ENCODE measurements at regions not wholly inside any gene's neighbourhood (a gene's known extent, or its start where the extent isn't known, plus 50 kb on each side); places are given as distances from the start of the nearest gene placed in this dataset.

- no peaks in the 10 kb centered on the region for H3K27me3 ChIP-seq (ENCODE audit: insufficient read depth, low read length)
- no peak overlapping the region for H3K14ac ChIP-seq (ENCODE audit: insufficient read depth, low read length)
- no peaks in the 10 kb centered on the region for H3K79me2 ChIP-seq (ENCODE audit: insufficient read depth, low read length)
- Mint-ChIP-seq H3K36me3 (ENCODE audit: insufficient read depth in 1 of 3, low read depth in 3 of 3) (no peaks in the 10 kb centered on the region), H3K9me3 (no peaks in the 10 kb centered on the region; a peak in 1 of 5 replicates), H3K27ac (no peak overlapping the region), H3K4me3 (no peak overlapping the region), H3K27me3 (ENCODE audit: low read depth) (no peaks in the 10 kb centered on the region; the same call in 1 of the 2 replicates), H3K4me1 (no peaks in the 10 kb centered on the region)
- no peak overlapping the region for H3K23ac ChIP-seq (ENCODE audit: insufficient read length, low read depth, low read length)
- no peak overlapping the region for H4K8ac ChIP-seq (replicated peaks; ENCODE audit: insufficient read length, low read depth, low read length)
- no peak overlapping the region for H3K4ac ChIP-seq (ENCODE audit: low read depth, low read length)
- no peak overlapping the region for H2BK15ac ChIP-seq (ENCODE audit: low read depth, low read length)
- H3K4me1 ChIP-seq (ENCODE audit: insufficient read depth, low read length): no peaks in the 10 kb centered on the region
- TF ChIP-seq CTCF (conservative IDR thresholded peaks at IDR 0.05): no peak
- no peak overlapping the region for H3K4me2 ChIP-seq (ENCODE audit: insufficient read depth, insufficient read length, low read length)
- H2AFZ ChIP-seq (ENCODE audit: low read length): no peak overlapping the region
- no peak overlapping the region for H3T11ph ChIP-seq (ENCODE audit: low read length)
- no peak overlapping the region for H2BK120ac ChIP-seq (ENCODE audit: low read depth, low read length, poor library complexity, severe bottlenecking)
- no peaks in the 10 kb centered on the region for H4K20me1 ChIP-seq (ENCODE audit: control insufficient read depth, insufficient read depth, insufficient read length)
- H4K5ac ChIP-seq (ENCODE audit: insufficient read length, low read depth, low read length): no peak overlapping the region
- H3K23me2 ChIP-seq (ENCODE audit: insufficient read length, low read depth, low read length, poor library complexity, severe bottlenecking): no peaks in the 10 kb centered on the region
- no peaks in the 10 kb centered on the region for H3K9me3 ChIP-seq (ENCODE audit: control insufficient read depth, low read depth, low read length)
- H3K79me1 ChIP-seq (ENCODE audit: insufficient read depth, low read depth, low read length, poor library complexity, severe bottlenecking): no peaks in the 10 kb centered on the region
- no peak overlapping the region for H3K18ac ChIP-seq (ENCODE audit: insufficient read length, low read depth, low read length)
- H3K9ac ChIP-seq (ENCODE audit: extremely low read depth, insufficient read length, low read length): no peak overlapping the region
- no peak for DNase-seq
- WGBS (ENCODE audit: extremely low coverage, insufficient read length, low lambda C conversion rate): no CpG with 5 or more reads among the region's 1 CpG
- no peak overlapping the region for H4K91ac ChIP-seq (ENCODE audit: insufficient read length, low read depth, low read length)
- H2BK12ac ChIP-seq (ENCODE audit: insufficient read length, low read depth, low read length): no peak overlapping the region
- no peak overlapping the region for H3K27ac ChIP-seq (ENCODE audit: insufficient read length, low read depth, low read length)
- no peak overlapping the region for H2AK5ac ChIP-seq (ENCODE audit: insufficient read length, low read length)
- H3K56ac ChIP-seq (ENCODE audit: insufficient read length, low read depth, low read length): no peak overlapping the region
- H2BK5ac ChIP-seq (ENCODE audit: insufficient read length, low read length): no peak overlapping the region
- no peak overlapping the region for H2BK20ac ChIP-seq (ENCODE audit: low read depth, low read length, poor library complexity, severe bottlenecking)
Measured at GRCh38 chr1:60762911-60763310, 319.4 kb upstream of the NFIA start.
